GM19397 (cell line): ENCODE measurements at regions not wholly inside any gene's neighbourhood (a gene's known extent, or its start where the extent isn't known, plus 50 kb on each side); places are given as distances from the start of the nearest gene placed in this dataset.
A peak's percentile ranks its signal among the peaks of the same experiment; 100 is the strongest.

Source experiments
- ATAC-seq: cut with Tn5 transposase; IDR thresholded peaks from one replicate; pipeline ENCODE4 v1.9.1; 2021; ENCODE audit warnings: mild to moderate bottlenecking, moderate library complexity; ENCODE audit not compliant: unreplicated experiment

DNA sequence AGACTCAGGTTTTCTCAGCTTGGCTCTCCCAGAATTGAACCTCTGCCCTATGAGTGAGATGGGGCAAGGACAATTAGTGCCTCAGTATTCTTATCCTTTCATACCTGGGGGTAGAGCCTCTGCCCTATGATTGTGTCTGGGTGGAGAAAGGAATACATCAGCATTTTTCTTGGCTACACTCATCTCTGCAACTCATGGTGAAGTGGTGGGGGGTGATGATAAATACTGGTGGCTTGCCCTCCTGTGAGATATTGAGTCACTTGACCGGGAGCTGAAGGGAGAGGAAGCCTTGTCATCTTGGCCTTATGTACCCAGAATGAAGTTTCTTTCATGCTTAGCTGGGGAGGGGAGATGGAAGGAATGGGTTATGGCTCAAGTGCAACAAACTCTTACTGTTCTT is 71.3 kb upstream of the ENOX2 start:
- ATAC-seq, result no peak

DNA sequence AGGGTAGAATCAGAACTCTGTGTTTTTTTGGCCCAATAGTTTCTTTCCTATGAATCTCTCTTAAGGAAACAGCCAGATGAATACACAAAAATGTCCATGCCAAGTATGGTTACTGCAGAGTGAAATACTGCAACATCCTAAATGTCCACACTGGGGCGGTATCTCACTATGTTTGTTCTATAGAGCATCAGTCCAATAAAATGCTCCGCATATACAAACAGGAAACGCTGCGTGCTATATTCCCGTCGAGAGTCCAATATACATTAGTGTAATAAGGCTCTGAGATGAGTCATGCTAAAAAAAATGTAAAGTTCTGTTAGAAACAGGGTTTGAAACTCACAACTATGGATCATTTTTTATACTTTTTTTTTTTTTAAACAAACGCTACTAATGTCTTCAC is 72.9 kb upstream of the ENOX2 start:
- ATAC-seq, result peak; percentile 63

DNA sequence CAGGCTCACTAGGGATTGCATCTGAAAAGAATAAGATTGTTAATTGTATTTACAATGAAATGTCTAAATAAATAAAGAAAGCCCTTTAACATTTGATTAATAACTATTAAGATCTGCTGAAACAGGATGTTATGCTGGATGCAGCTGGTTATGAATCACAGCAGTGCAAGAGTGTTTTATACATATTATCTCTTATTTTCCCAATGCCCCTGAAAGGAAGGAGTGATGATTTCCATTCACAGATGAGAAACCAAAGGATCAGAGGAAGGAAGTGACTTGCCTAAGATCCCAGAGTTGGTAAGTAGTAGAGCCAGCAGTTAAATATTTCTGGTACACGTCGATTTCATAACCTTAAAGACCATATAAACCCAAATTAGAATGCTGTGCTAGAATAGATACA is 76.3 kb upstream of the ARHGAP36 start:
- no peak for ATAC-seq

DNA sequence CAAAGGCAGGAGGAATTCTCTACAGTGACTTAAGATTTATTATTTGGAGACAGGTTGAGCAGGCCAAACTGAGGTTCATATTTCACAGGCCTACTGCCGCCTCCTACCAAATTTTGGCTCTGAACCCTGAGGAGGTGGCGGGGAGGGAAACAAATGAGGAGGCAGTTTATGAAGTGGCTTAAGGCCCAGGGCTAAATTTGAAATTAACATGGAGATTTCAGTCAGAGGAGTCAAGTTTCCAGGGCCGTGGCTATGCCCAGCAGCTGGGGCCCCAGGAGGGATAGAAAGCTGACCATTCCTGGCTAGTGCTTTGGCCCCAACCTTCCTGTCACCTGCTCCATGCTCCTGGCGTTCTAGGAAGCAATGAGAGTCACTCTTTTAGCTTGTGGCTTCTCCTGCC is 73.4 kb upstream of the ARHGAP36 start:
- no peak for ATAC-seq

DNA sequence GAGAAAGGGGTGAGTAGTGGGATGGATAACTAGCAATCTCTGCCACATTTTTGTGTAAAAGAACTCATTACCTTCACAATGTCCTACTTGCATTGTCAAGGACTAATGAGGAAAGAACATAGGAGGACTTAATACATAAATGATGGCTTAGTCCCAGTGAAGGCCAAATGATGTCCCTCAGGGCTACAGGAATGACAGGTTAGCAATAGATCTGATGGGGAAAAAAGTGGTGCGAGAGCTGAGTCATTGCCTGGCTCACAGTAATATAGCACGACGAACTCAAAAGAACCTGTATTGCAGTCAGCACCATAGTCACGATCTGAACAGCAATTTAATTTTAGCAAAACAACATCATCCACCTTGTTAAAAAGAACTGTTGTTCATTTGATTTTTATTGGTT is 70.9 kb upstream of the ARHGAP36 start:
- no peak for ATAC-seq

DNA sequence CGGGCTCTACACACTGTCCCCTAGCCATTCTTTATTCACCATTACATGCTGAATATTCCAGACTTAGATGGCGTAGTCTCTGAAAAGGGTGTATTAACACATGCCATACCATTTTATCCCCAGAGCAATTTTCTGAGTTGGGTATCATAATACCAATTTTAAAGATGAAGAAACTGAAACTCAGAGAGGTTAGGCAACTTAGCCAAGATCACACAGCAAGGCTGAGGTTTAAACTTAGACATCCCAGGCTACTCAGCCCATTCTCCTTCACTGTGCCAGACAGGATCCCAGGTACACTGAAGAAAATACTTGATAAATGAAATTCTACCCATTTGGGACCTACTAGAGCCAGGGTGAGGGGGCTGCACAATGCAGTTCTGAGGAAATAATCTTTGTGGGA is 67.4 kb upstream of the ARHGAP36 start:
- no peak for ATAC-seq

DNA sequence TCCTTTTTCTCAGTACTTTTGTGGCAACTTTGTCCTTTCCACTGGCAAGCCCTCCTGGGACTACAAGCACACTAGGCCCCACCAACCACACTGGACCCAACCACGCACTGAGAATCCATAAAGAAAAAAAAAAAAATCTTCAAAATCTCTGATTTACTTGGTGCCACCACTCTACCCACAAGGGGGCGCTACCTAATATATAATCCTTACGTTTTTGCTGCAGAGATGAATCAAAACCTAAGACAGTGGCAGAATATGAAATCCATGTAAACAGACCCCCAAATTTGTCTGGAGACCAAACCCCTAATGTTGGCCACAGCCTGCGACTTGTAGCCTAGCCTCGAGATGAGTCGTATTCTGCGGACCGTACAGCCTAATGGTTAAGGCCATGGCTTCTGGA is 63.5 kb upstream of the ARHGAP36 start:
- no peak for ATAC-seq

DNA sequence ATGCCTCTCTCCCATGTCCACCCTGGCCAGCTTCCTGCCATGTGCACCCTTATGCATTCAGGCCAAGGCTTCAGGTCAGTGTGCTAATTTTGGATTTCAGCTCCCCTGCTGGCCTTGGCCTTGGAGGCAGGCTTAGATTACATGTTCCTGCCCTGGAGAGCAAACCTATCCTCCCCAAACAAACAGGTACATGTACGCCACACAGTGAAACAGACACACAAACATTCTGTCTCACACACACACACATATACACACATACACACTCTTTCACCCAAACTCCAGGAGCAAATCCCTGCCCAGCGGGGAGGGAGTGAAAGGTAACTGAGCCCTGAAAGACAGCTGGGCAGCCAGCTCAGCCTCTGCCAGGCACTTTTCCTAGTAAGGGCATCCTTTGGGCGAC is 62.7 kb upstream of the ARHGAP36 start:
- no peak for ATAC-seq

DNA sequence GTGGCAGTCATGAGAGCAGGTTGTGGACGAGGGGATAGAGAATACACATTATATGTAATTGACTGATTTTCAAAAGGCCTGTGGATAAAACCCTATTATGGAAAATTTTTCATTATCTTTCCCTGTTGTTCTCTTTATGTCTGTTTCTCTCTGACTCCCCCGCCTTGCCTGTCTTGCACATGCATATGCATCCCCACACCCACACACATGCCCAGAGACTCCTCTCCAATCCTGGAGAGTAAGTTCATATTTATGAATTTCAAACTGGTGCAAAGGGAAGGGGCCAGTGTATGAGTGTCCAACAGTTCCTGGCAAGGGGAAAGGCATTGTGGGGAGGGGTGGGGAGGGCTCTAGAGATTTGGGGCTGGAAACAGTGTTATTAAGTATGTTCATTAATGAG is 60.8 kb upstream of the ARHGAP36 start:
- no peak for ATAC-seq

DNA sequence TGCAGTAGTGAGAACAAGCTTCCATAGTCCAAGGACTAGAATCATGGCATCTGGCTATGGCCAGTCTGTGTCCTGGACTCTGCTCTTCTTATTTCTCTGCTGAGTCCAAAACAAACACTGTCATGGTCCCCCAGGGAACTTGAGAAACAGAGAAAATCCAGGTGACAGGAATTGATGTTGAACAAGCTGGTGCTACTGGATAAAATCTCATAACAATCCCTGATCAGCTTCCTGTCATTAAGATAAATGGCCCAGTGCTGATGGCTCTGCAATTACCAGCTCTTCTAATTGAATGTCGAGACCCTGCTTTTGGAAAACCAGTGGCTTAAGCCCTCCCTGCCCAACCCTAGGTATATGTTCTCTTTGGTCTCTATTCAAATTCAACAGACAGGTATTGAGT is 58.8 kb upstream of the ARHGAP36 start:
- ATAC-seq, result no peak
